CD8-positive, alpha-beta memory T cell (primary cell): ENCODE measurements at regions not wholly inside any gene's neighbourhood (a gene's known extent, or its start where the extent isn't known, plus 50 kb on each side); places are given as distances from the start of the nearest gene placed in this dataset.

Source experiments
- CTCF ChIA-PET: fragments of 350-600 bp; sonication (Branson Sonifier 250); formaldehyde crosslinking; loops from one replicate; lab custom pipeline; 2021; ENCODE audit warnings: antibody characterized with exemption; lab: Charles Lee
- POLR2A ChIA-PET: fragments of 350-600 bp; sonication (Branson Sonifier 250); formaldehyde crosslinking; loops from one replicate; lab custom pipeline; 2021; ENCODE audit warnings: antibody characterized with exemption; lab: Charles Lee
- DNase-seq, 5 donors: peaks; one replicate each; pipeline versions ENCODE4 v3.0.0 to v3.0.0-alpha.2; 2020 to 2022; ENCODE audit warnings: mixed read lengths in 1 of 5
- H3K27ac ChIP-seq: one replicate; pipeline ENCODE4 v1.7.0; 2013; ENCODE audit warnings: low read depth, mild to moderate bottlenecking, low read length, moderate library complexity
- H3K27me3 ChIP-seq: 2 replicates; pipeline ENCODE4 v1.7.0; 2013; ENCODE audit warnings: low read length, mild to moderate bottlenecking; ENCODE audit not compliant: insufficient read depth, poor library complexity, severe bottlenecking
- H3K36me3 ChIP-seq: 2 replicates; pipeline ENCODE4 v1.7.0; 2013; ENCODE audit warnings: mild to moderate bottlenecking, low read length, moderate library complexity; ENCODE audit not compliant: insufficient read depth
- H3K4me1 ChIP-seq: 2 replicates; pipeline ENCODE4 v1.7.0; 2013; ENCODE audit warnings: mild to moderate bottlenecking, low read length, moderate library complexity; ENCODE audit not compliant: insufficient read depth
- H3K4me3 ChIP-seq: 2 replicates; pipeline ENCODE4 v1.7.0; 2013; ENCODE audit warnings: mild to moderate bottlenecking, low read length
- H3K9me3 ChIP-seq: 2 replicates; pipeline ENCODE4 v1.7.0; 2013; ENCODE audit warnings: mild to moderate bottlenecking, low read length
- H3K27ac Mint-ChIP-seq, 8 donors: one replicate each; pipeline ENCODE4 v1.8.0; 2020 to 2021; ENCODE audit warnings: mixed read lengths in 8 of 8, mild to moderate bottlenecking in 6 of 8, inconsistent platforms in 3 of 8, moderate library complexity in 3 of 8
- H3K27me3 Mint-ChIP-seq, 2 donors: one replicate each; pipeline ENCODE4 v1.8.0; 2020 to 2021; ENCODE audit warnings: mixed read lengths in 2 of 2, mild to moderate bottlenecking in 1 of 2, moderate library complexity in 1 of 2
- H3K36me3 Mint-ChIP-seq, 3 donors: one replicate each; pipeline ENCODE4 v1.8.0; 2020 to 2021; ENCODE audit warnings: mixed read lengths in 3 of 3, inconsistent platforms in 1 of 3, mild to moderate bottlenecking in 1 of 3
- H3K4me1 Mint-ChIP-seq, 3 donors: one replicate each; pipeline ENCODE4 v1.8.0; 2020 to 2021; ENCODE audit warnings: mixed read lengths in 3 of 3, inconsistent platforms in 1 of 3, mild to moderate bottlenecking in 1 of 3
- H3K4me3 Mint-ChIP-seq, 7 donors: one replicate each; pipeline ENCODE4 v1.8.0; 2020 to 2021; ENCODE audit warnings: mixed read lengths in 7 of 7, mild to moderate bottlenecking in 6 of 7, moderate library complexity in 4 of 7, inconsistent platforms in 2 of 7
- H3K9me3 Mint-ChIP-seq, 5 donors: one replicate each; pipeline ENCODE4 v1.8.0; 2020 to 2022; ENCODE audit warnings: mixed read lengths in 5 of 5, mild to moderate bottlenecking in 3 of 5, moderate library complexity in 2 of 5, inconsistent platforms in 1 of 5

GRCh38 chr14:42911642-42912041 lies 1305.0 kb downstream of the LRFN5 start:
- Mint-ChIP-seq H3K9me3 (peaks cover 6 to 22% (median 9%) of the 10 kb centered on the region in 5 donors), H3K27ac (no peak overlapping the region), H3K4me1 (no peaks in the 10 kb centered on the region), H3K4me3 (no peak overlapping the region), H3K27me3 (no peaks in the 10 kb centered on the region), H3K36me3 (no peaks in the 10 kb centered on the region)
- ChIA-PET POLR2A (no interaction called here), CTCF (no interaction called here)
- Histone ChIP-seq H3K27me3 (no peaks in the 10 kb centered on the region), H3K27ac (no peak overlapping the region), H3K9me3 (no peaks in the 10 kb centered on the region), H3K36me3 (no peaks in the 10 kb centered on the region), H3K4me1 (no peaks in the 10 kb centered on the region), H3K4me3 (no peak overlapping the region)
- DNase-seq, result no peak

GRCh38 chr14:42909659-42910058 lies 1303.0 kb downstream of the LRFN5 start:
- Mint-ChIP-seq H3K9me3 (peaks cover 3 to 16% (median 10%) of the 10 kb centered on the region in 5 donors), H3K4me3 (no peak overlapping the region), H3K27ac (no peak overlapping the region), H3K27me3 (no peaks in the 10 kb centered on the region), H3K36me3 (no peaks in the 10 kb centered on the region), H3K4me1 (no peaks in the 10 kb centered on the region)
- H3K9me3 ChIP-seq, result no peaks in the 10 kb centered on the region
- DNase-seq, result no peak
- no peak overlapping the region for H3K4me3 ChIP-seq
- H3K36me3 ChIP-seq, result no peaks in the 10 kb centered on the region
- H3K27me3 ChIP-seq, result no peaks in the 10 kb centered on the region
- no peak overlapping the region for H3K27ac ChIP-seq
- ChIA-PET CTCF (no interaction called here), POLR2A (no interaction called here)
- H3K4me1 ChIP-seq, result no peaks in the 10 kb centered on the region

DNA sequence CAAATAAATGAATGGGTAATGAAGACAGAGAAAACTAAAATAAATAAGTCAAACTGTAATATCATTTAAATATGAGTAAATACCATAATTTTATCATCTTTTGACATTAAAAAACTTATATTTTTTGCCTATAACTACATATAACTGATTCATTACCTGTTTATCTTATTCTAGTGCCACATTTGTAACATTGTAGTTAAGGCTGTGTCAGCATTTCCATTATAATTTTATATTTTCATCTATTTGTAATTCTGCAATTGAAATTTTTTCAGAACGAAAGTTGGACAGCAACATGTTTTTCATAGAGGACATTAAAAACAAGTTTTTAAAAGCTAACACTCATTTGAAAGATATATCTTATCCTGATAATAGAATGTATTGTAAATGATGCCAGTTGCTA lies 1286.5 kb downstream of the LRFN5 start:
- no peak overlapping the region for H3K4me3 ChIP-seq
- H3K27ac ChIP-seq, result no peak overlapping the region
- POLR2A ChIA-PET, result no interaction called here
- no peak overlapping the region for H3K27ac Mint-ChIP-seq
- CTCF ChIA-PET, result no interaction called here
- H3K4me1 Mint-ChIP-seq, result no peaks in the 10 kb centered on the region
- no peaks in the 10 kb centered on the region for H3K27me3 Mint-ChIP-seq
- peaks cover 12 to 28% (median 16%) of the 10 kb centered on the region in 5 donors for H3K9me3 Mint-ChIP-seq
- no peak for DNase-seq
- H3K4me3 Mint-ChIP-seq, result no peak overlapping the region
- H3K4me1 ChIP-seq, result no peaks in the 10 kb centered on the region
- no peaks in the 10 kb centered on the region for H3K36me3 ChIP-seq
- no peaks in the 10 kb centered on the region for H3K27me3 ChIP-seq
- H3K36me3 Mint-ChIP-seq, result no peaks in the 10 kb centered on the region
- H3K9me3 ChIP-seq, result no peaks in the 10 kb centered on the region

GRCh38 chr14:42884100-42884499 lies 1277.4 kb downstream of the LRFN5 start:
- no peaks in the 10 kb centered on the region for H3K27me3 ChIP-seq
- Mint-ChIP-seq H3K27me3 (no peaks in the 10 kb centered on the region), H3K9me3 (peaks cover 0 to 18% (median 10%) of the 10 kb centered on the region in 5 donors), H3K27ac (no peak overlapping the region), H3K4me1 (no peaks in the 10 kb centered on the region), H3K36me3 (no peaks in the 10 kb centered on the region), H3K4me3 (no peak overlapping the region)
- CTCF ChIA-PET, result no interaction called here
- no peaks in the 10 kb centered on the region for H3K36me3 ChIP-seq
- no peaks in the 10 kb centered on the region for H3K9me3 ChIP-seq
- H3K27ac ChIP-seq, result no peak overlapping the region
- H3K4me1 ChIP-seq, result no peaks in the 10 kb centered on the region
- no peak for DNase-seq
- POLR2A ChIA-PET, result no interaction called here
- no peak overlapping the region for H3K4me3 ChIP-seq

DNA sequence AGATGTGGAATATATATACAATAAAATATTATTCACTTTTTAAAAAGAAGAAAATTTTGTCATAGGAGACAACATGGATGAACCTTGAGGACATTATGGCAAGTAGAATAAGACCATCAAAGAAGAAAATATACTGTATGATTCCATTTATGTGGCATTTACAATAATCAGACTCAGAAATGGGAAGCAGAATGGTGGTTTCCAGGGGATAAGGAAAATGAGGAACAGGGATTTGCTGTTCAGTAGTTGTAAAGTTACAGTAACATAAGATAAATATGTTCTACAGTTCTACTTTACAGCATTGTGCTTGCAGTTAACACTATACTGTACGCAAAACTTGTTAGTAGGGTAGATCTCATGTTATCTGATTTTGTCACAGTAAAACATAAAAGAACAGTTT lies 1271.0 kb downstream of the LRFN5 start:
- CTCF ChIA-PET, result no interaction called here
- H3K4me3 Mint-ChIP-seq, result no peak overlapping the region
- DNase-seq, result no peak
- H3K9me3 Mint-ChIP-seq, result peaks cover 4 to 17% (median 7%) of the 10 kb centered on the region in 5 donors
- H3K9me3 ChIP-seq, result no peaks in the 10 kb centered on the region
- H3K36me3 Mint-ChIP-seq, result no peaks in the 10 kb centered on the region
- H3K27me3 Mint-ChIP-seq, result no peaks in the 10 kb centered on the region
- POLR2A ChIA-PET, result no interaction called here
- H3K36me3 ChIP-seq, result no peaks in the 10 kb centered on the region
- no peaks in the 10 kb centered on the region for H3K4me1 ChIP-seq
- H3K27me3 ChIP-seq, result no peaks in the 10 kb centered on the region
- H3K27ac ChIP-seq, result no peak overlapping the region
- H3K4me3 ChIP-seq, result no peak overlapping the region
- no peak overlapping the region for H3K27ac Mint-ChIP-seq
- no peaks in the 10 kb centered on the region for H3K4me1 Mint-ChIP-seq

DNA sequence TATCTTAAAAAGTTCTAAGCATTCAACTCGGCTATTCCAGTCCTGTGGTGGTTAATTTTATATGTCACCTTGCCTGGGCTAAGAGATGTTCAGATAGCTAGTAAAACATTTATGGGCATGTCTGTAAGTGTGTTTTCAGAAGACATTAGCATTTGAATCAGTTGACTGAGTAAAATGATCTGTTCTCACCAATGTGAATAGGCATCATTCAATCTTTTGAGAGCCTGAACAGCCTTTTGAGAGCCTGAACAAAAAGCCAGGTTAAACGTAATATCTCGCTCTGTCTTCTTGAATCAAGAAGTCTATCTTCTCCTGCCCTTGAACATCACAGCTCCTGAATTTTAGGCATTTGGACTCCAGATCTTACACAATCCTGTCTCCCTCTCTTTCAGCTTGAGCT lies 1266.1 kb downstream of the LRFN5 start:
- H3K9me3 ChIP-seq, result no peaks in the 10 kb centered on the region
- no peak overlapping the region for H3K4me3 Mint-ChIP-seq
- no peaks in the 10 kb centered on the region for H3K27me3 ChIP-seq
- no peaks in the 10 kb centered on the region for H3K4me1 Mint-ChIP-seq
- no peaks in the 10 kb centered on the region for H3K4me1 ChIP-seq
- ChIA-PET CTCF (no interaction called here), POLR2A (no interaction called here)
- no peaks in the 10 kb centered on the region for H3K36me3 Mint-ChIP-seq
- no peak overlapping the region for H3K27ac ChIP-seq
- H3K27me3 Mint-ChIP-seq, result no peaks in the 10 kb centered on the region
- peaks cover 0 to 11% (median 5%) of the 10 kb centered on the region in 5 donors for H3K9me3 Mint-ChIP-seq
- DNase-seq, result no peak
- H3K27ac Mint-ChIP-seq, result no peak overlapping the region
- no peaks in the 10 kb centered on the region for H3K36me3 ChIP-seq
- H3K4me3 ChIP-seq, result no peak overlapping the region

- no peak for DNase-seq
- ChIA-PET CTCF (no interaction called here), POLR2A (no interaction called here)
- Histone ChIP-seq H3K36me3 (no peaks in the 10 kb centered on the region), H3K4me1 (no peaks in the 10 kb centered on the region), H3K9me3 (no peaks in the 10 kb centered on the region), H3K27me3 (no peaks in the 10 kb centered on the region), H3K4me3 (no peak overlapping the region), H3K27ac (no peak overlapping the region)
- no peaks in the 10 kb centered on the region for H3K36me3 Mint-ChIP-seq
- no peak overlapping the region for H3K4me3 Mint-ChIP-seq
- peaks cover 0 to 14% (median 8%) of the 10 kb centered on the region in 5 donors for H3K9me3 Mint-ChIP-seq
- H3K27ac Mint-ChIP-seq, result no peak overlapping the region
- no peaks in the 10 kb centered on the region for H3K4me1 Mint-ChIP-seq
- no peaks in the 10 kb centered on the region for H3K27me3 Mint-ChIP-seq
Observed at GRCh38 chr14:42869681-42870080, 1263.0 kb downstream of the LRFN5 start.

DNA sequence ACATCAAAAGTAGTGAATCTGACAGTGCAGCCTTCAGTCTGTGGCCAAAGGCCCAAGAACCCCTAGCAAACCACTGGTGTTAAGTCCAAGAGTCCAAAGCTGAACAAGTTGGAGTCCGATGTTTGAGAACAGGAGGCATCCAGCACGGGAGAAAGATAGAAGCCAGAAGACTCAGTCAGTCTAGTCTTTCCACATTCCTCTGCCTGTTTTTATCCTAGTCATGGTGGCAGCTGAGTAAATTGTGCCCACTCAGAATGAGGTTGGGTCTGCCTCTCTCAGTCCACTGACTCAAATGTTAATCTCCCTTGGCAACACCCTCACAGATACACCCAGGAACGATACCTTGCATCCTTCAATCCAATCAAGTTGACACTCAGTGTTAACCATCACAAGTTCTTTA lies 1255.4 kb downstream of the LRFN5 start:
- ChIA-PET POLR2A (no interaction called here), CTCF (no interaction called here)
- peaks cover 1 to 14% (median 10%) of the 10 kb centered on the region in 5 donors for H3K9me3 Mint-ChIP-seq

GRCh38 chr14:42860371-42860770 lies 1253.7 kb downstream of the LRFN5 start:
- DNase-seq, result no peak
- Histone ChIP-seq H3K4me3 (no peak overlapping the region), H3K27ac (no peak overlapping the region), H3K9me3 (no peaks in the 10 kb centered on the region), H3K36me3 (no peaks in the 10 kb centered on the region), H3K27me3 (no peaks in the 10 kb centered on the region), H3K4me1 (no peaks in the 10 kb centered on the region)
- ChIA-PET CTCF (no interaction called here), POLR2A (no interaction called here)
- H3K27me3 Mint-ChIP-seq, result no peaks in the 10 kb centered on the region
- H3K4me3 Mint-ChIP-seq, result no peak overlapping the region
- H3K4me1 Mint-ChIP-seq, result no peaks in the 10 kb centered on the region
- H3K36me3 Mint-ChIP-seq, result no peaks in the 10 kb centered on the region
- peaks cover 0 to 24% (median 13%) of the 10 kb centered on the region in 5 donors for H3K9me3 Mint-ChIP-seq
- no peak overlapping the region for H3K27ac Mint-ChIP-seq

More for the DNA sequence above, 1255.4 kb downstream of the LRFN5 start:
- Histone ChIP-seq H3K27me3 (no peaks in the 10 kb centered on the region), H3K27ac (no peak overlapping the region), H3K4me1 (no peaks in the 10 kb centered on the region), H3K9me3 (no peaks in the 10 kb centered on the region), H3K4me3 (no peak overlapping the region), H3K36me3 (no peaks in the 10 kb centered on the region)
- H3K36me3 Mint-ChIP-seq, result no peaks in the 10 kb centered on the region
- H3K4me1 Mint-ChIP-seq, result no peaks in the 10 kb centered on the region
- DNase-seq, result no peak
- no peak overlapping the region for H3K4me3 Mint-ChIP-seq
- no peak overlapping the region for H3K27ac Mint-ChIP-seq
- no peaks in the 10 kb centered on the region for H3K27me3 Mint-ChIP-seq
